MCF 10A (cell line): ENCODE measurements at regions not wholly inside any gene's neighbourhood (a gene's known extent, or its start where the extent isn't known, plus 50 kb on each side); places are given as distances from the start of the nearest gene placed in this dataset.

Experiments used
- BruUV-seq: library from RNA; stranded (reverse); fragments of 400-500 nt; replicated peaks from 2 replicates; lab custom pipeline; 2021; lab: Mats Ljungman, UMichigan
- CTCF ChIA-PET: fragments of 300-600 bp; sonication (Branson Sonifier 250); formaldehyde crosslinking; extraction: SDS; loops from one replicate; lab custom pipeline; 2021; ENCODE audit warnings: antibody characterized with exemption, inconsistent platforms; lab: Yijun Ruan, JAX
- POLR2A ChIA-PET: fragments of 300-600, 350-650 bp; sonication (Branson Sonifier 250); formaldehyde crosslinking; extraction: SDS; loops from one replicate; lab custom pipeline; 2020; ENCODE audit warnings: antibody characterized with exemption, inconsistent platforms; lab: Yijun Ruan, JAX
- DNase-seq: peaks from one replicate; pipeline ENCODE4 v3.0.0-alpha.2; 2018; ENCODE audit not compliant: unreplicated experiment
- H3K27ac Mint-ChIP-seq: one replicate; pipeline ENCODE4 v1.8.0; 2022; ENCODE audit warnings: mild to moderate bottlenecking, low read depth, mixed read lengths; ENCODE audit not compliant: unreplicated experiment
- H3K27me3 Mint-ChIP-seq: one replicate; pipeline ENCODE4 v1.8.0; 2022; ENCODE audit warnings: mixed read lengths; ENCODE audit not compliant: insufficient read depth, unreplicated experiment
- H3K36me3 Mint-ChIP-seq: one replicate; pipeline ENCODE4 v1.8.0; 2022; ENCODE audit warnings: mild to moderate bottlenecking, moderate library complexity, mixed read lengths; ENCODE audit not compliant: insufficient read depth, unreplicated experiment
- H3K4me1 Mint-ChIP-seq: one replicate; pipeline ENCODE4 v1.8.0; 2022; ENCODE audit warnings: mixed read lengths; ENCODE audit not compliant: insufficient read depth, unreplicated experiment
- H3K4me3 Mint-ChIP-seq: one replicate; pipeline ENCODE4 v1.8.0; 2022; ENCODE audit warnings: mild to moderate bottlenecking, moderate library complexity, mixed read lengths; ENCODE audit not compliant: unreplicated experiment
- H3K9me3 Mint-ChIP-seq: one replicate; pipeline ENCODE4 v1.8.0; 2022; ENCODE audit warnings: mixed read lengths; ENCODE audit not compliant: unreplicated experiment
- intact Hi-C: fragments of 100-400 bp; cut with micrococcal nuclease; formaldehyde crosslinking; loops from 2 replicates; pipeline ENCODE4 v1.14.1; 2022
- TF ChIP-seq, protein P1 (sequence below): fragments of 200-600 bp; IDR thresholded peaks from one replicate; pipeline ENCODE4 v1.8.0; 2022; ENCODE audit warnings: antibody characterized with exemption, mild to moderate bottlenecking; ENCODE audit not compliant: unreplicated experiment

GRCh38 chr5:43994352-43994708 lies 391.4 kb downstream of the NNT start:
- Mint-ChIP-seq H3K4me3 (no peak overlapping the region), H3K27me3 (no peaks in the 10 kb centered on the region), H3K9me3 (no peaks in the 10 kb centered on the region), H3K36me3 (no peaks in the 10 kb centered on the region), H3K27ac (no peak overlapping the region), H3K4me1 (no peaks in the 10 kb centered on the region)
- BruUV-seq = no TSS peak
- TF ChIP-seq, protein P1, sequence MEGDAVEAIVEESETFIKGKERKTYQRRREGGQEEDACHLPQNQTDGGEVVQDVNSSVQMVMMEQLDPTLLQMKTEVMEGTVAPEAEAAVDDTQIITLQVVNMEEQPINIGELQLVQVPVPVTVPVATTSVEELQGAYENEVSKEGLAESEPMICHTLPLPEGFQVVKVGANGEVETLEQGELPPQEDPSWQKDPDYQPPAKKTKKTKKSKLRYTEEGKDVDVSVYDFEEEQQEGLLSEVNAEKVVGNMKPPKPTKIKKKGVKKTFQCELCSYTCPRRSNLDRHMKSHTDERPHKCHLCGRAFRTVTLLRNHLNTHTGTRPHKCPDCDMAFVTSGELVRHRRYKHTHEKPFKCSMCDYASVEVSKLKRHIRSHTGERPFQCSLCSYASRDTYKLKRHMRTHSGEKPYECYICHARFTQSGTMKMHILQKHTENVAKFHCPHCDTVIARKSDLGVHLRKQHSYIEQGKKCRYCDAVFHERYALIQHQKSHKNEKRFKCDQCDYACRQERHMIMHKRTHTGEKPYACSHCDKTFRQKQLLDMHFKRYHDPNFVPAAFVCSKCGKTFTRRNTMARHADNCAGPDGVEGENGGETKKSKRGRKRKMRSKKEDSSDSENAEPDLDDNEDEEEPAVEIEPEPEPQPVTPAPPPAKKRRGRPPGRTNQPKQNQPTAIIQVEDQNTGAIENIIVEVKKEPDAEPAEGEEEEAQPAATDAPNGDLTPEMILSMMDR = no peak
- ChIA-PET POLR2A (no interaction called here), CTCF (interaction anchor here (0.7 kb wide), 1 partner anchor 56 kb away, joined by 3 read pairs; no protein-coding TSS in a partner anchor)
- intact Hi-C loops = no loop called here
- no peak for DNase-seq

GRCh38 chr5:43993634-43994351 lies 390.8 kb downstream of the NNT start:
- ChIA-PET POLR2A (no interaction called here), CTCF (interaction anchor here (0.7 kb wide), 1 partner anchor 57 kb away, joined by 3 read pairs; no protein-coding TSS in a partner anchor)
- BruUV-seq = no TSS peak
- H3K27me3 Mint-ChIP-seq = no peaks in the 10 kb centered on the region
- no peaks in the 10 kb centered on the region for H3K9me3 Mint-ChIP-seq
- H3K36me3 Mint-ChIP-seq = no peaks in the 10 kb centered on the region
- no peak overlapping the region for H3K4me3 Mint-ChIP-seq
- DNase-seq = no peak
- H3K4me1 Mint-ChIP-seq = no peaks in the 10 kb centered on the region
- intact Hi-C loops = no loop called here
- no peak overlapping the region for H3K27ac Mint-ChIP-seq
- TF ChIP-seq, protein P1 = no peak

DNA sequence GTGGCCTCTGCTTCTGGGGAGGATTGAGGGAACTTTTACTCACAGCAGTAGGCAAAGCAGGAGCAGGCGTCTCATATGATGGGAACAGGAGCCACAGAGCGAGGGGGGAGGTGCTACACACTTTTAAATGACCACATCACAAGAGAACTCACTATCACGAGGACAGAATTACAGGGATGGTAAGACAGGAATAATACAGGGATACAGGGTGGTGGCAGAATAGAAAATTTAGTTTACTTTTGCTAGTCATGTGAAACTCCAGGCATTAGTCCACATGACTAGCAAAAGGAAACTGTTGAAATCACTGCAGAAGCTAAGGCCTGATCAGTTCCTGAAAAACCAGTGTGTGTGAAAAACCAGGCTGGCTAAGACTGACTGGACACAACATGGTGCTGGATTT lies 382.4 kb downstream of the NNT start:
- Mint-ChIP-seq H3K36me3 (no peaks in the 10 kb centered on the region), H3K27ac (no peak overlapping the region), H3K9me3 (no peaks in the 10 kb centered on the region), H3K4me1 (no peaks in the 10 kb centered on the region), H3K27me3 (no peaks in the 10 kb centered on the region), H3K4me3 (no peak overlapping the region)
- no TSS peak for BruUV-seq
- POLR2A ChIA-PET = interaction anchor here (0.7 kb wide), 1 partner anchor 37 kb away, joined by 3 read pairs; no protein-coding TSS in a partner anchor
- TF ChIP-seq, protein P1 = no peak
- CTCF ChIA-PET = no interaction called here
- DNase-seq = no peak
- intact Hi-C loops = no loop called here

- intact Hi-C loops = no loop called here
- H3K9me3 Mint-ChIP-seq = peaks cover 16% of the 10 kb centered on the region
Observed at GRCh38 chr5:43981556-43981955, 378.6 kb downstream of the NNT start.

More at GRCh38 chr5:43981556-43981955, 378.6 kb downstream of the NNT start:
- Mint-ChIP-seq H3K4me3 (no peak overlapping the region), H3K27me3 (no peaks in the 10 kb centered on the region), H3K4me1 (no peaks in the 10 kb centered on the region), H3K36me3 (no peaks in the 10 kb centered on the region), H3K27ac (no peak overlapping the region)
- no TSS peak for BruUV-seq
- ChIA-PET POLR2A (no interaction called here), CTCF (interaction anchor here (1.3 kb wide), 1 partner anchor 8 kb away, joined by 4 read pairs; no protein-coding TSS in a partner anchor)
- DNase-seq = no peak
- TF ChIP-seq, protein P1 = no peak
